ENCODE measurements at regions not wholly inside any gene's neighbourhood (a gene's known extent, or its start where the extent isn't known, plus 50 kb on each side); places are given as distances from the start of the nearest gene placed in this dataset.

DNA sequence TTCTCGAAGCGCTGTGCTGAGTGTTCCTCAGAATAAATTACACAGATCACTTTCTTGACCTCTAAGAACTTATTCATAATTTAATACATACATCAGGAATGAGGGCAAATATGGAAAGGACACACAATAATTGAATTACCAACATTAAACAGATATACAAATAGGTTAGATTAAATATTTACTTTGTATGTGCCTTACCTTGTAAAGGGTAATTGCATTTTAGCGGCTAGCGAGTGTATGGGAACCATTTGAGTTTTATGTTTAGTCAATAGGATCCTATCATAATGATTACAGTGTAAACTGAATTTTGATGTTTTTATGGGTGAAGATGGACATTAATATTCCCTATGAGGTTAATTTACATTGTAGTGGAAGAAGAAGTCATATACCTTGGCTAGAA is 1187.1 kb upstream of the WWC1 start:
- H3K4me3 ChIP-seq (ENCODE audit: low read length): no peak overlapping the region
- no peaks in the 10 kb centered on the region for H3K36me3 ChIP-seq (ENCODE audit: insufficient read depth, low read length)
- no peaks in the 10 kb centered on the region for H4K20me1 ChIP-seq (ENCODE audit: insufficient read depth)
- H3K79me2 ChIP-seq (replicated peaks; ENCODE audit: insufficient read depth, low read length): no peaks in the 10 kb centered on the region
- no peak overlapping the region for H3K4me2 ChIP-seq (ENCODE audit: low read length)
- no peaks in the 10 kb centered on the region for H3F3A ChIP-seq (ENCODE audit: insufficient read depth, low read length, poor library complexity, severe bottlenecking)
- H3K9me3 ChIP-seq (ENCODE audit: low read length): no peaks in the 10 kb centered on the region
- H3K9me2 ChIP-seq (ENCODE audit: insufficient read depth, low read length): no peaks in the 10 kb centered on the region
- no peaks in the 10 kb centered on the region for H3K27me3 ChIP-seq (ENCODE audit: insufficient read depth, low read depth, low read length)
- TF ChIP-seq, protein P1, sequence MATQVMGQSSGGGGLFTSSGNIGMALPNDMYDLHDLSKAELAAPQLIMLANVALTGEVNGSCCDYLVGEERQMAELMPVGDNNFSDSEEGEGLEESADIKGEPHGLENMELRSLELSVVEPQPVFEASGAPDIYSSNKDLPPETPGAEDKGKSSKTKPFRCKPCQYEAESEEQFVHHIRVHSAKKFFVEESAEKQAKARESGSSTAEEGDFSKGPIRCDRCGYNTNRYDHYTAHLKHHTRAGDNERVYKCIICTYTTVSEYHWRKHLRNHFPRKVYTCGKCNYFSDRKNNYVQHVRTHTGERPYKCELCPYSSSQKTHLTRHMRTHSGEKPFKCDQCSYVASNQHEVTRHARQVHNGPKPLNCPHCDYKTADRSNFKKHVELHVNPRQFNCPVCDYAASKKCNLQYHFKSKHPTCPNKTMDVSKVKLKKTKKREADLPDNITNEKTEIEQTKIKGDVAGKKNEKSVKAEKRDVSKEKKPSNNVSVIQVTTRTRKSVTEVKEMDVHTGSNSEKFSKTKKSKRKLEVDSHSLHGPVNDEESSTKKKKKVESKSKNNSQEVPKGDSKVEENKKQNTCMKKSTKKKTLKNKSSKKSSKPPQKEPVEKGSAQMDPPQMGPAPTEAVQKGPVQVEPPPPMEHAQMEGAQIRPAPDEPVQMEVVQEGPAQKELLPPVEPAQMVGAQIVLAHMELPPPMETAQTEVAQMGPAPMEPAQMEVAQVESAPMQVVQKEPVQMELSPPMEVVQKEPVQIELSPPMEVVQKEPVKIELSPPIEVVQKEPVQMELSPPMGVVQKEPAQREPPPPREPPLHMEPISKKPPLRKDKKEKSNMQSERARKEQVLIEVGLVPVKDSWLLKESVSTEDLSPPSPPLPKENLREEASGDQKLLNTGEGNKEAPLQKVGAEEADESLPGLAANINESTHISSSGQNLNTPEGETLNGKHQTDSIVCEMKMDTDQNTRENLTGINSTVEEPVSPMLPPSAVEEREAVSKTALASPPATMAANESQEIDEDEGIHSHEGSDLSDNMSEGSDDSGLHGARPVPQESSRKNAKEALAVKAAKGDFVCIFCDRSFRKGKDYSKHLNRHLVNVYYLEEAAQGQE (IDR thresholded peaks at IDR 0.05; ENCODE audit: borderline replicate concordance): no peak
- TF ChIP-seq MXI1 (conservative IDR thresholded peaks at IDR 0.05; ENCODE audit: poor library complexity, severe bottlenecking): no peak
- TF ChIP-seq POLR2AphosphoS5 (IDR thresholded peaks at IDR 0.05): no peak
- no peak for TF ChIP-seq EZH2 (IDR thresholded peaks at IDR 0.05; ENCODE audit: borderline replicate concordance, insufficient read depth, low read length, poor library complexity, severe bottlenecking)
- no peak for TF ChIP-seq RAD21 (conservative IDR thresholded peaks at IDR 0.05)
- TF ChIP-seq EP300 (conservative IDR thresholded peaks at IDR 0.05; ENCODE audit: poor library complexity, severe bottlenecking): no peak
- no peak for TF ChIP-seq TAF1 (IDR thresholded peaks at IDR 0.05; ENCODE audit: low read depth)
- TF ChIP-seq, protein P2, sequence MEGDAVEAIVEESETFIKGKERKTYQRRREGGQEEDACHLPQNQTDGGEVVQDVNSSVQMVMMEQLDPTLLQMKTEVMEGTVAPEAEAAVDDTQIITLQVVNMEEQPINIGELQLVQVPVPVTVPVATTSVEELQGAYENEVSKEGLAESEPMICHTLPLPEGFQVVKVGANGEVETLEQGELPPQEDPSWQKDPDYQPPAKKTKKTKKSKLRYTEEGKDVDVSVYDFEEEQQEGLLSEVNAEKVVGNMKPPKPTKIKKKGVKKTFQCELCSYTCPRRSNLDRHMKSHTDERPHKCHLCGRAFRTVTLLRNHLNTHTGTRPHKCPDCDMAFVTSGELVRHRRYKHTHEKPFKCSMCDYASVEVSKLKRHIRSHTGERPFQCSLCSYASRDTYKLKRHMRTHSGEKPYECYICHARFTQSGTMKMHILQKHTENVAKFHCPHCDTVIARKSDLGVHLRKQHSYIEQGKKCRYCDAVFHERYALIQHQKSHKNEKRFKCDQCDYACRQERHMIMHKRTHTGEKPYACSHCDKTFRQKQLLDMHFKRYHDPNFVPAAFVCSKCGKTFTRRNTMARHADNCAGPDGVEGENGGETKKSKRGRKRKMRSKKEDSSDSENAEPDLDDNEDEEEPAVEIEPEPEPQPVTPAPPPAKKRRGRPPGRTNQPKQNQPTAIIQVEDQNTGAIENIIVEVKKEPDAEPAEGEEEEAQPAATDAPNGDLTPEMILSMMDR (IDR thresholded peaks at IDR 0.05; ENCODE audit: poor library complexity, severe bottlenecking): no peak
- TF ChIP-seq SMC3 (conservative IDR thresholded peaks at IDR 0.05; ENCODE audit: poor library complexity): no peak
- H2AFZ ChIP-seq (ENCODE audit: low read depth, low read length): no peak overlapping the region
- no peak overlapping the region for H3K27ac ChIP-seq (ENCODE audit: low read length)
- no peak overlapping the region for H3K9ac ChIP-seq (ENCODE audit: low read length)

DNA sequence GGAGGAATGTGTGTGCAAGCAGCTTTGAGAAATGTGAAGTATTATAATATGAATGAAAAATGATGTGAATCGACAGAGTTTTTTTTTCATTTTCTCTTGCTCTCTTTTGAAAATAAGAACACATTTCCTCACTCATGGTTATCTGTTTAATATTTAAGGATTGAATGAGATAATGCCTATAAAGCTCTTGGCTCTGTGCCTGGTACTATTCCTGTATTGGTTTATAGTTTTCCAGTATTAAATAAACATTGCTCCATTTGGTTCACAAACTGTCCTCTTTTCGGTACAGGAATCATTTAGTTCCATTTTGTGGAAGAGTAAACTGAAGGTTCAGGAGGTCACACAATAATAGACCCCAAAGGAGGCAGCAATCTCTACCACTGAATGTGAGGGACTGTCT is 1185.5 kb upstream of the WWC1 start:
- H4K20me1 ChIP-seq (ENCODE audit: insufficient read depth): no peaks in the 10 kb centered on the region
- no peaks in the 10 kb centered on the region for H3K9me3 ChIP-seq (ENCODE audit: low read length)
- TF ChIP-seq, protein P2 (IDR thresholded peaks at IDR 0.05; ENCODE audit: poor library complexity, severe bottlenecking): no peak
- no peak for TF ChIP-seq EZH2 (IDR thresholded peaks at IDR 0.05; ENCODE audit: borderline replicate concordance, insufficient read depth, low read length, poor library complexity, severe bottlenecking)
- no peaks in the 10 kb centered on the region for H3K36me3 ChIP-seq (ENCODE audit: insufficient read depth, low read length)
- H3F3A ChIP-seq (ENCODE audit: insufficient read depth, low read length, poor library complexity, severe bottlenecking): no peaks in the 10 kb centered on the region
- no peaks in the 10 kb centered on the region for H3K9me2 ChIP-seq (ENCODE audit: insufficient read depth, low read length)
- no peak overlapping the region for H2AFZ ChIP-seq (ENCODE audit: low read depth, low read length)
- no peak overlapping the region for H3K4me2 ChIP-seq (ENCODE audit: low read length)
- no peaks in the 10 kb centered on the region for H3K79me2 ChIP-seq (replicated peaks; ENCODE audit: insufficient read depth, low read length)
- H3K27me3 ChIP-seq (ENCODE audit: insufficient read depth, low read depth, low read length): no peaks in the 10 kb centered on the region
- no peak overlapping the region for H3K27ac ChIP-seq (ENCODE audit: low read length)
- H3K9ac ChIP-seq (ENCODE audit: low read length): no peak overlapping the region
- no peak overlapping the region for H3K4me3 ChIP-seq (ENCODE audit: low read length)
